HG03103 (cell line): ENCODE measurements at regions not wholly inside any gene's neighbourhood (a gene's known extent, or its start where the extent isn't known, plus 50 kb on each side); places are given as distances from the start of the nearest gene placed in this dataset.

Experiments
- ATAC-seq: cut with Tn5 transposase; IDR thresholded peaks from one replicate; pipeline ENCODE4 v1.9.1; 2021; ENCODE audit warnings: low read depth; ENCODE audit not compliant: unreplicated experiment

DNA sequence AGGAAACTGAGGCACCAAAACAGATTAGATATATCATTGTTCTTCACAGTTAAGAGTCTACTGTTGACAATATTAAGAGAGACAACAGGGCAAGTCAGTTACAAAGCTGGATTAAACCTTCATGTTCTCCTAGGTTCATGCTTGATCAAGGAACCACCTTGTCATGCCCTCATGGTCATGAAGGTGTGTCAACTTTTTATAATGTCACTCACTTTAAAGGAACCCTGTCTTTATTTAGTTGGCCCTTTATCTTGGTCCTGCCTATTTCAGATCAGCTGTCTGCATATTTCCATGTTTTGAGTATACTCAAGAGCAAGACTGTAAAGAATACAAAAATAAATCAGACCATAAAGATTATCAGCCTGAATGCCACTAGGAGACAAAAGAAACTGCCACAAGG, 140.2 kb upstream of the FAM241A start:
- no peak for ATAC-seq

DNA sequence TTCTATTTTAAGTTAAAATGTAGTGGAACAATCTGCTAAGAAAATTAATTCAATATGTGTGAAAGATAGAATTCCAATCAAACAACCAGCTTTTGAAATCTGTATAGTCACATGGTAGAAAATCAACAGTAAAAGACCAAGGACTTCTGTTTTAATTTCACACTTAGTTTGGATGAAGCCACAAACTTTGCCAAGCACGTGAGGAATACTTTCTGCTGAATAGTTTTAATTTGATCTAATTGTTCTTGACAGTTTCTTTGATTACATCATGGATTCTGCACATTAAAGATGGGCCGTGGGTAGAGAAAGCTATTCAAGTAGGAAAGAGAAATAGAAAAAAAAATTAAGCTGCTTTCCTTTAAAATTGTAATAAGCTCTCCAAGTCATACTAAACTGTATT, 137.9 kb upstream of the FAM241A start:
- no peak for ATAC-seq

DNA sequence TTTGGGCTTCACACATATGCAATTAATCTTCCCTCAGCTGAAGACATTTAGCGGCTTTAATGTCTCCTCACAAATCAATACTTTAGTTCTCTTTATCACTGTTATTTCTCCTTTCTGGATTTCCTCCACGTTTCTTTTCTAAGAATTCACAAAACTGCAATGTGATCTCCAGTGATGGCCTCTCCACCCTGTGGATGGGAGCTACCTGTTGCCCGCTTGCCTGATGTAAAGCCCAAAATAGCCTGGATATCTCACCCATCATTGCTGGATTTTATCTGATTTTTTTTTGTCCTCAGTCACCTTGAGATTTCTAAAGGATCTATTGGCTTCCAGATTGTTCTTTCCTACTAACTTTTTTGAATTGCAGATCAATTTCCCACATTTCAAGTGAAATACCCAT, 129.3 kb upstream of the FAM241A start:
- ATAC-seq = no peak

DNA sequence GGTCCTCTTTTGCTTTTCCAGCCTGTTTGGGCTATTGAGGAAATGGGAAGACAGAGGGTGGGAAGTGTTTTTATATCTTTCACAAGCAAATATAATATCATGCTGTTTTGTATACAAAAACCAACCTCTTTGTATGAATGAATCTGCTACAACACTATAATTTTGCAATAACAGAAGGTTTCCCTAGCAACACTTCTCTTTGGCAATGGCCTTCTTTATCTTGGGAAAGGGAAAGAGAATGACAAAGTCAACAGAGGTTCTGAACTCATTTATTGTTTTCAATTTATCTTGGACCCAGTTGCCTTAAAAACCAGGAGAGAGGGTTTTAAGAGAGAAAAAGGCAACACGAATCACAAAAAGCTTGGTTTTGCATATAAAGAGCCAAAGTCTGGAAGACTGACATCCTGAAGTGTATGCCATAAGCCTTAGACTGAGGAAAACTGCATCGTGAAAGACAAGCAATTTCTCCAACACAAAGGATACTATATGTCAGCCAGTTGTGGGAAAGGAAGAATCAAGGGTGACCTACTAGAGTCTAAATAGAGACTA, 121.8 kb upstream of the FAM241A start:
- ATAC-seq = no peak

DNA sequence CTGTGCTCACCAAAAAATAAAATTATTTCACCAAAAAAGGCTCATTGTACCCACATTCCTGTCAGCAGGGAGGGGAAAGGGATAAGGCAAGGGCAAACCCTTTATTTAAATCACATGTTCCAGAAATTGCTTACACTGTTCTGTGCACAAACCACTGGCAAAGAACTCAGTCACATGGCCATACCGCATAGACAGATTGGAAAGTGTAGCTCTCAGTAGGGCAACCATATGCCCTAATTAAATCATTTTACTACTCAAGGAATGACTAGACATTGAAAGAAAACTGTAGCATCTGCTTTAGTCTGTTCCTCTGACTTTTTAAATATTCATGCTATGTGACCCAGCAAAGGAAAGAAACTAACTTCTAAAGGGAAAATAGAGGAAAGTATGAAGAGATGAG, 119.2 kb upstream of the FAM241A start:
- ATAC-seq = no peak

DNA sequence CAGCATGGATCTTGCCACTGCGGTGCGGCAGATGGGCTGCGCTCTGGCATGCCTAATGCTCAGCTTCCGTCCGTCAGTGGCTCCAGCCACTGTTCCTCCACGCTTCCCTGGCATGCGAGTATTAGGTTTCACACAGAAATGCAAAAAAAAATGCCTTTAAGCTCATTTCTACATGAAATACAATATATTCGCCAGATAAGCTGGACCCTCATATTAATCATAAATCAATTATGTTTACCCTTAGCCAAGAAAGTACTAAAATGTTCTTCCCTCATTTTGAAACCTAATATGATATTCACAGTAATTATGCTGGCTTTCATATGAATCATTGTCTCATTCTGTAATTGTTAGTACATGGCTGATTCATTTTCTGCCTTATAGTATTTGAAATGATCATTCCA, 115.5 kb upstream of the FAM241A start:
- ATAC-seq = no peak

DNA sequence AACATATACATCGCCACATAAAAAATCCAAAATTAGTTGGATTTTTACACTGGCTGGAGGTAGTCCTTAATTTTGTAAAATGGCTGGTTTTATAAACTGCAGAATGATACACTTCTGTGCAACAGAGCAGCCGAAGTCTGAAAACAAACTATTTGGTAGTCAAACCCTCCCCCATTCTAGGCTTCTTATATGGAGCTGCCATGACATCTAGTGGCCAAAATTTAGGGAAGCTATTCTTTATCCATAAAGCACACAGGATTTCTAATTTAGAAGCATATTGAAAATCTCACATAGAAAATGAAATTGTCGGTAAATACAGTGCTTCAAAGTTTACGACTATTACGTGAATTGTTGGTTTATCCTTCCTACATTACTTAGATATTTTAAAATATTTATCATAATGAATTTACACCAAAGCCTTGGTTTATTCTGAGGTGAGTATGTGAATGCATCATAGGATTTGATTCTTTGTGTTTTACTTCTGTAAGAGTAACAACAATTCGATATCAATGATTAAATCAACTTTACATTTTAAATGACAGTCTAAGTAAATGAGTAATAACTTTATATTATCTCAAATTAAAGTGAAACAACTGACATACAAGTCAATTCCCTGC, 113.4 kb upstream of the FAM241A start:
- ATAC-seq = peak; percentile 70

DNA sequence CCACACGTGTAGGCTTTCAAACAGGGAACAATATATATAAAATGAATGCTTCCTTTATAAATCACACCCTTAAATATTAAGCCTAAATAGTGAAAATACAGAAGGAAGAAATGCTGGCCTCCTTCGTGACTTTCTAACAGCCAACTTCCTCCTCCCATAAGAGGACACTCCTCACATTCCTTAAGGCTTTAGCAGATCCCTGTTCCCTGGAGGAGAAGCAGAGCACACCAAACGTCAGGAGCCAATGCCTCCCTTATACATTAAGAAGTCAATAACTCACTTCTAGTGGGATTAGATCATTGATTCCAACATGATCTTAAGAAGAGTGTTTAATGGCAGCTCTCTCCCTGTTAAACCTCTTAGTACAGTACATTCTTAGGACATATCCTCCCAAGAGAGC, 108.4 kb upstream of the FAM241A start:
- no peak for ATAC-seq

DNA sequence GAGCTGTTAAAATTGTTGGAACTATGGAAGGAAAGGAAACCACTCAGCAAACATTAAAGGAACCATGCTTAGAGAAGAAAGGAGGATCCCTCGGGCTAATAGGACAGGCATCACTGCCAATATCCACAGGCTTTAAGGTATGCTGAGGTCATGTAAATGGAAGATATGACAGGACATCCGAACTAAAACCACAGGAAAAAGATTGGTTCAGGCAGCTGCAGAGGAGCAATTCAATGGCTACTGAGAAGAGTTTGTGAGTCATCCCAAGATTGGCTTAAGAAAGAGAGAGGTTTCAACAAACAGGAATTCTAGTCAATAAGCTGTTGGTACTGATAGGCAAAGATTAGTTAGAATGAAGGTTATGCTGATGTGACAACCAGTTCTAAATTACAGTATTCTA, 106.4 kb upstream of the FAM241A start:
- no peak for ATAC-seq

DNA sequence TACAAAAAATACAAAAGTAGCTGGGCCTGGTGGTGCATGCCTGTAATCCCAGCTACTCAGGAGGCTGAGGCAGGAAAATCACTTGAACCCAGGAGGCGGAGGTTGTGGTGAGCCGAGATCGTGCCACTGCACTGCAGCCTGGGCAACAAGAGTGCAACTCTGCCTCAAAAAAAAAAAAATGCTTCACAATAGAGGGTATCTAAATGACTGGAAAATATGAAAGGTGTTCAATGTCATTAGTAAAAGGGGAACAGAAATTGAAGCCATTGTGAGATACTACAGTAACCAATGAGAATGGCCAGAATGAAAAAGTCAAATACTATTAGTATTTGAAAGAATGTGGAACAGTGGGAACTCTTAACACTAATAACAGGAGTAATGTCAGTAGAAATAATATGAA, 96.1 kb upstream of the FAM241A start:
- peak; percentile 97 for ATAC-seq

DNA sequence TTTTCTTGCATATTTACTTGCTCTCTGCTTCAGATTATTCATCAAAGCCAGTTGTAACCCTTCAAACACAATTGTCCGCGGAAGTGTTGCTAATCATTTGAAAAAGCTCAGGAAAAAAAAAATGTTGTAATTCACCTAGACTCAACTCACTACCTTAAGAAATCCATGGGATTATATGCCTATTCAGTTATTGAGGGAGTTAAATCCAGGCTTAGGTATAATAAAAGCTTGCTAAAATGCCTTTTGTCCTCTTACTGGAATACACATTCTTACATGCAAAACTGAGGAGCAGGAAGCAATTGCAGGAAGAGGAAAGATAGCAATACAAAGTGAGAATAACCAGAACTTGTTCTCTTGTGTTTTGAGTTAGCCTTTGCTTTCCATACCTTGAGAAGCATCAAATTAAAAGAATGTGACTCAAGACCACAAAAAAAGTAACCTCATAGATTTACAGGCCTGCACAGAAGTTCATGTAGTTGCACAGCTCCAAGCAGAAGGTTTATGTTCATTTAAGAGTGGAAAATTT, 91.4 kb upstream of the FAM241A start:
- no peak for ATAC-seq

DNA sequence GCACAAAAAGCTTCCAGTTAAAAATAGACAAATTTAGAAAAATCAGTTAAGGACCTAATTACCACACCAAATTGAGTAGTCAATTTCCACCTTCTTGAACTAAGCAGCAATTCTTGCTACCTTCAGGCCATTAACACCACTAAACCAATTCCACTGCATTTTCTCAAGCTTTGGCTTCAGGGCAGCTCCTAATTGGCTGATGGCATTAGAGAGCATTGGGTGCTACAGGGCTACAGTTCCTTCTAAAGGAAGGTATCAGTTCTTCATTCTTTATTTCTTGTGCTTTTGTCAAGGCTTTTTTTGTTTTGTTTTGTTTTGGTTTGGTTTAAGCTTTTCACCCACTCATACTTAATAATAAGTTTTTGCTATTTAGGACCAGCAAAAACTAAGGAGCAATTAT, 90.2 kb upstream of the FAM241A start:
- no peak for ATAC-seq

DNA sequence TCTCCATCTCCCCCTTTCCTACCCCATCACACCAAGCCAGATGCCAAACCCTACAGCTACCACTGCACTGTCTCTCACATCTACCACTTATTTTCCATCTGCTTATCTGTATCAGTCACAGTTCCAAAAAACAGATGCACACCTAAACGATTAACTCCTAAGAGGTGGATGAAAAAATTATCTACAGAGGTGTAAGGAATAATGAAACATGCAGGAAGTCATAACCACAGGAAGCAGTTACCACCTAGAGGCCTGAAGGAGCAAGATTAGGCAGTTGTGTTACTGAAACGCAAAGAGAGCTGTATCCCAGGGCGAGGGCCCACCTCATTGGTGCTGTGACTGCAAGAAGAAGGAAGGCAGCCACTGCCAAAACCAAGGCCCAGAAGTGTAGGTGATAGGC, 87.8 kb upstream of the FAM241A start:
- ATAC-seq = no peak

DNA sequence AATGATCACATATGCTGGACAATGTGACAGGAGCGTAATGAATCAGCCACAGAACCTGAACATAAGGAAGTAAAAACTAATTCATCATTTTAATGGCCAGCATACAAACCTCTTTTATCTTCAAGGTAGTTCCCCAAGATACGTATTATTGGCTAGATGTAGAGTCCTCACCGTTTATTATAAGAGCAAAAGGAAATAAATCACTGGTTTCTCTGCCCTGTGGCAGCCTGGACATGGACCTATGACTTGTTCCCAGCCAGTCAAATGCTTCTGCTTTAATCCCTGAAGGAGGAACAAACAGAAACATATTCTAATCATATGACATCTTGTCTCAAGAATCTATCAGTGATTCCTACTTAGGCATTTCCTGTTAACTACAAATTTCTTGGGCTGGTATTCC, 86.8 kb upstream of the FAM241A start:
- ATAC-seq = no peak

DNA sequence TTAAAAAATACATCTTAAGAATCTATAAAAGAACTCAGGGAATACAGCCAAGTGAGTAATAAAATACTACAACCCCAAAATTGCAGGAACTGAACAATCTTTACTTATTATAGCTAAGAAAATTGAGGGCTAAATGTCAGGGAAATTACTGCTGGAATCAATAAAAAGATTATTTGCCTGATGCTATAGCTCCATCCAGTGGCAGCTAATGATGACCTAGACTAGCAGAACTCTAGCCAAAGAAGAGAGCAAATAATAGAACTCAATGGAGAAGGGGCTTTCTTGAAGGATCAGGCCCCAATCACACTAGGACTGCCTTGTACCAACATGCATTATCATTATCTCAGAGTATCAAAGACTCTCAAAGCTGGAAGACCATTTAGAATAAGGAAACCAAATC, 85.0 kb upstream of the FAM241A start:
- no peak for ATAC-seq

DNA sequence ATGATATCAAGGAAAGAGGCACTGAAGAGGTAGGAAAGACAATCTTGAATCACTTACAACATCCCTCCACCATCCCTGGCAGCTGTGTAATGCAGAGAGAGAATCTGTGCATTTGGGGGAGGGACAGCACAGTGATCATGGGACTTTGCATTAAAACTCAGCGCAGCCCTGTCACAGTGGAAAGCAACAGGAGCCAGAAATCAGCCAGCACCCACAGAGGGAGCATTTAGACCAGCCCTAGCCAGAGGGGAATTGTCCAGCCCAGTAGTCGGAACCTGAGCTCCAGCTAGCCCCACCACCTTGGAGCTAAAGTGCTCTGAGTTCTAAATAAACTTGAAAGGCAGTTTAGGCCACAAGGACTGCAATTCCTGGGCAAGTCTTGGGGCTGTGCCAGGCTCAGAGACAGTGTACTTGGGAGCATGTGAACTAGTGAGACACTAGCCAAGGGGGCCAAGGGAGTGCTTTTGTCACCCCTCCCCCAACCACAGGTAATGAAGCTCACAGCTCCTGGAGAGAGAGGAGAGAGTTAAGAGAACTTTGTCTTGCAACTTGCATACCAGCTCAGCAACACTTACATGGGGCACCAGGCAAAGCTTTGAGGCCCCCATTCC, 83.9 kb upstream of the FAM241A start:
- no peak for ATAC-seq

DNA sequence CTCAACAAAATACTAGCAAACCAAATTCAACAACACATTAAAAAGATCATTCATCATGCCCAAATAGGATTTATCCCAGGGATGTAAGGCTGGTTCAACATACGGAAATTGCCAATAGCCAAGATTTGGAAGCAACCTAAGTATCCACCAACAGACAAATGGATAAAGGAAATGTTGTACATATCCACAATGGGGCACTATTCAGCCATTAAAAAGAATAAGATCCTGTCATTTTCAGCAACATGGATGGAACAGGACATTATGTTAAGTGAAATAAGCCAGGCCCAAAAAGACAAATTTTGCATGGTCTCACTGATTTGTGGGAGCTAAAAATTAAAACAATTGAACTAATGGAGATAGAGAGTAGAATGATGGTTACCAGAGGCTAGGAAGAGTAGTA, 82.0 kb upstream of the FAM241A start:
- ATAC-seq = no peak

DNA sequence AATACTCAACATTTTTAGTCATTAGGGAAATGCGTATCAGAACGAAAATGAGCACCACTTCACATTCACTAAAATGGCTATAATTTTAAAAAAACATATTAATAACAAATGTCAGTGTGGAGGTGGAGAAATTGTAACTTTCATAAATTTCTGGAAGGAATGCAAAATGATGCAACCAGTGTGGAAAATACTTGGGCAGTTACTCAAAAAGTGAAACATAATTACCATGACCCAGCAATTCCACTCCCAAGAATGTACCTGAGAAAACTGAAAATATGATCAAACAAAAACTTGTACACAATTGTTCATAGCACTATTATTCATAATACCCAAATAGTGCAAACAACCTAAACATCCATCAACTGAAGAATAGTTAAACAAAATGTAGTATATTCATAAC, 76.1 kb upstream of the FAM241A start:
- ATAC-seq = no peak

DNA sequence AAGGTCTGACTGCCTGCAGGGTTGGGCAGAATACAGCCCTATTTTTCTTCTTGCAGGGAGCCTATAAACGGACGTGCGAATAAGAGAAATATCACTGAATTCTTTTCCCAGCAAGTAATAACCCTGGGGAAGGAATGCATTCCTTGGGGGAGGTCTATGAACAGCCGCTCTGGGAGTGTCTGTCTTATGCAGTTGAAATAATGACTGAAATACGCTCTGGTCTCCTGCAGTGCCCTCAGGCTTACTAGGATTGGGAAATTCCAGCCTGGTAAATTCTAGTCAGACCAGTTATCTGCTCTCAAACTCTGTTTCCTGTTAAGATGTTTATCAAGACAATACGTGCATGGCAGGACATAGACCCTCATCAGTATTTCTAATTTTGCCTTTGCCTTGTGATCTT, 72.1 kb upstream of the FAM241A start:
- ATAC-seq = no peak

DNA sequence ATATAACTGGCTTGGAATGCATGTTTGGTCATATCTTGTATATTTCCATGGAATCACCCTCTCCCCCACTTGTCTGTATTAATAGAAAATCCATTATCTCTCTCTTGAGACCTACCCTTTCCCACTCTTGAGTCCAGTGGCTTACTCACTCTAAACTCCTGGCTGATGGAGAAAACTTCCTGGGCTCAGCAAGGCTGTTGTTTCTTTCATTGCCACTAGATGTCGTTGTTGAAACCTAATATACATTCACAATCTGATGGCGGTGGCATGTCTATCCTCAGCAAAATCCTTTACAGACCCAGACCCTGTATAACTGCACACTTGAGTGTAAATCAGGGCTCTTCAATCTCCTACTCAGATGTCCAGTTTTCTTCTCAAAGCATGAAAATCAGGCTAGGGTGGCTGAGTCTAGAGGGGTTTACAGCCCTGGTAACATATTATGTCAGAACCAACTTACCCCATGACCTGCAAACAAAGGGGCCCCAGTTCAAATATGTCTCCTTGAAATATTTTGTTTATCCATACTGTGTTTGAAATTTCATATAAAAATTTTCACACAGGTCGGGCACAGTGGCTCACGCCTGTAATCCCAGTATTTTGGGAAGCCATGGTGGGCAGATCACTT, 70.0 kb upstream of the FAM241A start:
- peak; percentile 76 for ATAC-seq

DNA sequence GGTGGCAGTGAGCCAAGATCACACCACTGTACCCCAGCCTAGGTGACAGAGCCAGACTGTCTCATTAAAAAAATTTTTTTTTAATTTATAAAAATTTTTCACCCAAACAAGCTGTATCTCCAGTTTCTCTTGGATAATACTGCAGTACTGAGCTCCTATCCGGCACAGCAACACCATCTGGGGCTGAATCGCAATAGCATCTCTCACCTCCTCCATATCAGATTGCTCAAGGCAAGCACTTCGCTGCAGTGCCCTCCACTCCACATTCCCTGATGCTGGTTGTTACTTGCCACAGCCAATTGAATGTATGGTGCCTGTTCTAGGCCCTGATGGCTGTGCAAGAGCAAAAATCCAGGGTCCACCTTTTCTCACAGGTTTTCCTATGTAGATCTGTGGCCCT, 69.3 kb upstream of the FAM241A start:
- no peak for ATAC-seq
